ENCODE measurements at regions not wholly inside any gene's neighbourhood (a gene's known extent, or its start where the extent isn't known, plus 50 kb on each side); places are given as distances from the start of the nearest gene placed in this dataset.
"Not testable (repeated sequence)": the region's sequence is repeated elsewhere in the genome, so short reads cannot be mapped to it uniquely, and the experiment has no call there.

DNA sequence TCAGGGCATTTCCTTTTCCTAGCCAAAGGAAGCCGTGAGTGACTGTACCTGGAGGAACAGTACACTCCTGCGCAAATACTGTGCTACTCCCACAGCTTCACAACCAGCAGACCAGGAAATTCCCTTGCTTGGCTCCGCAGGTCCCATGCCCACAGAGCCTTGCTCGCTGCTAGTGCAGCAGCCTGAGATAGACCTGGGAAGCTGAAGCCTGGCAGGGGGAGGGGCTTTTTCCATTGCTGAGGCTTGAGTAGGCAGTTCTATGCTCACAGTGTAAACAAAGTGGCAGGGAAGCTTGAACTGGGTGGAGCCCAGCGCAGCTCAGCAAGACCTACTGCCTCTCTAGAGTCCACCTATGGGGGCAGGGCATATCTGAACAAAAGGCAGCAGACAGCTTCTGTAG lies 291.2 kb downstream of the HGF start:
- TF ChIP-seq FOXK2 (IDR thresholded peaks at IDR 0.05) = no peak
- no peak for TF ChIP-seq ZNF384 (IDR thresholded peaks at IDR 0.05)
- no peak for TF ChIP-seq TARDBP (IDR thresholded peaks at IDR 0.05)
- TF ChIP-seq LEF1 (IDR thresholded peaks at IDR 0.05; ENCODE audit: borderline replicate concordance) = no peak
- CTCF ChIA-PET = interaction anchor here (1.5 kb wide), 1 partner anchor 9 kb away, joined by 6 read pairs; no protein-coding TSS in a partner anchor
- no peak for DNase-seq (ENCODE audit: extremely low spot score)
- POLR2A ChIA-PET = no interaction called here

DNA sequence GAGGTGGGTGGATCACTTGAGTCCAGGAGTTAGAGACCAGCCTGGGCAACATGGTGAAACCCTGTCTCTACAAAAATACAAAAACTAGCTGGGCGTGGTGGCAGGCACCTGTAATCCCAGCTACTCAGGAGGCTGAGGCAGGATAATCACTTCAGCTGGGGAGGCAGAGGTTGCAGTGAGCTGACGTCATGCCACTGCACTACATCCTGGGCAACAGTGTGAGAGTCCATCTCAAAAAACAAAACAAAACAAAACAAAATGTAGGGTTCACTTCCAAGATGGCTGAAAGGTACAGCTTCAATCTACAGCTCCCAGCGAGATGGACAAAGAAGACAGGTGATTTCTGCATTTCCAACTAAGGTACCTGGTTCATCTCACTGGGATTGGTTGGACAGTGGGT lies 291.6 kb downstream of the HGF start:
- CTCF ChIA-PET = interaction anchor here (1.5 kb wide), 1 partner anchor 8 kb away, joined by 6 read pairs; no protein-coding TSS in a partner anchor
- POLR2A ChIA-PET; DNase-seq (ENCODE audit: extremely low spot score): not testable (repeated sequence)

DNA sequence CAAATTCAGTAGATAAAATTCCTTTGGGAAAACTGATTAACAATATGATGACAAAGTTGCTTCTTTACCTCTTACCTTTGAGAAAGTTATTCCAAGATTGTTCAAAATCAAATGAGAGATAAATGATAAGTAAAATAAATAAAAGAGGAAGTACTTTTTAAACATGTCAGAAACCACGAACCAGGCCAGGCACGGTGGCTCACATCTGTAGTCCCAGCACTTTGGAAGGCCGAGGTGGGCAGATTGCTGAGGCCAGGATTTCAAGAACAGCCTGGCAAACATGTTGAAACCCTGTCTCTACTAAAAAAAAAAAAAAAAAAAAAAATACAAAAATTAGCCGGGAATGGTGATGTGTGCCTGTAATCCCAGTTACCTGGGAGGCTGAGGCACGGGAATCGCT lies 296.6 kb downstream of the HGF start:
- ChIA-PET CTCF (no interaction called here), POLR2A (no interaction called here)
- no peak for DNase-seq (ENCODE audit: extremely low spot score)
- TF ChIP-seq FOXA1 (IDR thresholded peaks at IDR 0.05) (no peak), FOXM1 (IDR thresholded peaks at IDR 0.05; ENCODE audit: borderline replicate concordance) (no peak), TARDBP (IDR thresholded peaks at IDR 0.05) (no peak), FOXK2 (IDR thresholded peaks at IDR 0.05) (no peak), HDGF (IDR thresholded peaks at IDR 0.05; ENCODE audit: borderline replicate concordance) (no peak), L3MBTL2 (conservative IDR thresholded peaks at IDR 0.05) (no peak), ELF4 (IDR thresholded peaks at IDR 0.05) (no peak), LEF1 (IDR thresholded peaks at IDR 0.05; ENCODE audit: borderline replicate concordance) (no peak), BHLHE40 (IDR thresholded peaks at IDR 0.05; ENCODE audit: borderline replicate concordance) (no peak), CTBP1 (IDR thresholded peaks at IDR 0.05; ENCODE audit: borderline replicate concordance) (no peak), SUZ12 (IDR thresholded peaks at IDR 0.05) (no peak), ZNF384 (IDR thresholded peaks at IDR 0.05) (no peak), NFRKB (IDR thresholded peaks at IDR 0.05) (no peak), SP1 (IDR thresholded peaks at IDR 0.05) (no peak), ARNT (IDR thresholded peaks at IDR 0.05) (no peak)
- TF ChIP-seq, protein P1, sequence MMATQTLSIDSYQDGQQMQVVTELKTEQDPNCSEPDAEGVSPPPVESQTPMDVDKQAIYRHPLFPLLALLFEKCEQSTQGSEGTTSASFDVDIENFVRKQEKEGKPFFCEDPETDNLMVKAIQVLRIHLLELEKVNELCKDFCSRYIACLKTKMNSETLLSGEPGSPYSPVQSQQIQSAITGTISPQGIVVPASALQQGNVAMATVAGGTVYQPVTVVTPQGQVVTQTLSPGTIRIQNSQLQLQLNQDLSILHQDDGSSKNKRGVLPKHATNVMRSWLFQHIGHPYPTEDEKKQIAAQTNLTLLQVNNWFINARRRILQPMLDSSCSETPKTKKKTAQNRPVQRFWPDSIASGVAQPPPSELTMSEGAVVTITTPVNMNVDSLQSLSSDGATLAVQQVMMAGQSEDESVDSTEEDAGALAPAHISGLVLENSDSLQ (IDR thresholded peaks at IDR 0.05) = no peak

DNA sequence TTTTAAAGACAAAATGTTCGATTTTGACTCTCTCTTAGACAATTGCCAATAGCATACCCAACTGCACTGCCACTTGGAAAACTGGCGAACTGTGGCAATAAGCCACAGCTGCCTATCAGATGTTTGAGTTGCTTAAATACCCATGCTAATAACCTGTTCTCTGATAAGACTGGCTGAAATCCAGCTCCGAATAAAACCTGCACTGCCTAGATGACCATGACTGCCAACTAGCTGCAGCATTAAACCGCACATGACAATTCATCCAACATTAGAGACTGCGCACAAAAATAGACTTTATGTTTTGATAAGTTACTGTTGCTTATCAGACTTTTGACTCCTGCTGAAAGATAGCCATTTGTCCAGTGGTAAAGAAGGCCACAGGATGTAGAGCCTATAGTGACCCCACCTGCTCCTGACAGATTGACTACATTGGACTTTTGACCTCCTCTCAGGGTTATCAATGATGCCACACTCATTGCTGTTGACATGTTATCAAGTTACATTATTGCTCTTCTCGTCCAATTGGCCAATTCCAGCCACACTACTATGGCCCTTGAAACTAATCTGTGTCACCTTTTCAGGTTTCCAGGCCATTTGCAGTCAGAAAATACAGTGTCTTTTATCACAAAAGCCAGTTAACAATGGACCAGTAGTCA lies 299.0 kb downstream of the HGF start:
- no peak for DNase-seq (ENCODE audit: extremely low spot score)
- no peak for TF ChIP-seq FOXA1 (IDR thresholded peaks at IDR 0.05)
- no peak for TF ChIP-seq SUZ12 (IDR thresholded peaks at IDR 0.05)
- no peak for TF ChIP-seq L3MBTL2 (conservative IDR thresholded peaks at IDR 0.05)
- no peak for TF ChIP-seq FOXM1 (IDR thresholded peaks at IDR 0.05; ENCODE audit: borderline replicate concordance)
- no peak for TF ChIP-seq CTBP1 (IDR thresholded peaks at IDR 0.05; ENCODE audit: borderline replicate concordance)
- TF ChIP-seq TARDBP (IDR thresholded peaks at IDR 0.05) = no peak
- TF ChIP-seq HDGF (IDR thresholded peaks at IDR 0.05; ENCODE audit: borderline replicate concordance) = no peak
- TF ChIP-seq, protein P1 (IDR thresholded peaks at IDR 0.05) = no peak
- no peak for TF ChIP-seq SP1 (IDR thresholded peaks at IDR 0.05)
- no peak for TF ChIP-seq LEF1 (IDR thresholded peaks at IDR 0.05; ENCODE audit: borderline replicate concordance)
- TF ChIP-seq BHLHE40 (IDR thresholded peaks at IDR 0.05; ENCODE audit: borderline replicate concordance) = no peak
- ChIA-PET POLR2A (no interaction called here), CTCF (interaction anchor here (0.6 to 1.9 kb wide), 6 partner anchors 8 to 641 kb away, joined by 3 to 6 read pairs (median 4); no protein-coding TSS in a partner anchor)

DNA sequence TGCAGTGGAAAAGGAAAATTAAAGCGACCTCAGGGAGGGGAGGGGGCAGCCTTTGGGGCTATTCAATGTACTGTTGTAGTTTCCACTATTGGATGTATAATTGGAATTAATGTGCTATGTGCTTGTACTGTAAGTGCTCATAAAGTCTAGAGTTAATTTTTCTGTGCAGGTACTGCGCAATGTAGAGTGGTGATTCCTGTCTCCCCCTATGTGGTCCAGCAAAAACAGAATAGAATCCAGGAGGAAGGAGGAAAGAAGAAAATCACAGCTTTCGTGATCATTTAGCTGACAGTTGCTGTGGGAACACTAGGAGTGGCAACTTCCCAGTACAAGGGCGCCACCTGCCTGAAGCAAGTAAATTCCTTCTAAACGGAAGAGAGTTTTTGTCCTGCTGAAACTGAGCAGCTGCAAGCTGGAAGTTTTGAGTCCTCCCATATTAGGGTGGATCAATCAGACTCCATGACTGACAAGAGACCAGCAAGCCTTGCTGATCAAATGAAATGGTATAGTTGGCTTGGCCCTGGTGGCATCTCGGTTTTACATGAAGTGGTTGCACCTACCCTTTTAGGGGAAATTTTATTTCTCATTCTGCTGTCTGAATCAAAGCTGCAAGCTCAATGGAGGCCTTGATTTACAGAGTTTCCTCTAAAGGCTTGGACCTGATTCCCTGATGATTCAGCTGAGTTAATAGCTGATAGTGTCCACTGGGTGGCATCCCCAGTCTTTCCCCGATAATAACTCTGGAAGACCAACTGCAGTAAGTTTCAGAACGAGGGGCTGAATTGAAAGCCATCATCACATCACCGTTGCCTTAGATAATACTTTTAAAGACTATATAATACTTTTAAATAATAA lies 299.8 kb downstream of the HGF start:
- ChIA-PET POLR2A (no interaction called here), CTCF (interaction anchor here (0.6 to 1.9 kb wide), 10 partner anchors 8 to 994 kb away, joined by 3 to 6 read pairs (median 4); no protein-coding TSS in a partner anchor)
- peak; percentile 70 for DNase-seq (ENCODE audit: extremely low spot score)
- TF ChIP-seq, protein P1 (IDR thresholded peaks at IDR 0.05) = peak; percentile 83
- TF ChIP-seq TARDBP (IDR thresholded peaks at IDR 0.05) = no peak

DNA sequence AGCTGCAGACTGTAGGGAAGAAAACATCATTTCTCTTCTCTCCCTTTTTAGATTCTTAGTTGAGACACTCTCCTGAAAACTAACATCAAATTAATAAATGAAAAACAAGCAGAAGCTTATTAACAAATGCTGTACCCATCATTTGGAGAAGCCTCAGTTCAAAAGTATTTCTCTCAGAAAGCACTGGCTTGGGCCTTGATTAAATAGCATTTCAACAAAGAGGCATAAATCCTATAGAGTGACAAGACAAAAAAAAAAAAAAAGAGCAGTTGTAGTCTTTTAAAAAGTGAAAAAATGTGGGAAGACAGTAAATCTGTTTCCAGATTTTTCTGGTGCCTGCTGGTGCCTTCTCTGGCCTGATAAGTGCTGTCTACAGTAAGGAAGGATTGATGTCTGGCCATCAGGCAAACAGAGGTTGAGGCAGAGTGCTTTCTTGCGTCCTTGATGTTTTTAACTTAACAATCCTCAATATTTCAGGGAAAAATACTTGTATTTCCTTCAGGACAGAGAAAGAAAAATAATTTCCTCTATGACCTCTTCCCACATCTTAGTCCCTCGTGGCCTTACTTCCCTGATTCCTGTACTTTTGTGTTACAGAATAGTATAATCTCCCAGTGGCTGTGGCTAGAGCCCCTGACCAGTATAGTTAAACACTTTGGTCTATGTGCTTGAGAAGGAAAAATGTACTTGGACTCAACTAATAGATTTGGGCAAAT lies 300.5 kb downstream of the HGF start:
- POLR2A ChIA-PET = no interaction called here
- DNase-seq (ENCODE audit: extremely low spot score) = no peak
- TF ChIP-seq FOXA1 (IDR thresholded peaks at IDR 0.05) (no peak), L3MBTL2 (conservative IDR thresholded peaks at IDR 0.05) (no peak), ARNT (IDR thresholded peaks at IDR 0.05) (no peak), FOXK2 (IDR thresholded peaks at IDR 0.05) (no peak)
- TF ChIP-seq, protein P1 (IDR thresholded peaks at IDR 0.05) = peak; percentile 15; the same call in 1 of the 2 replicates
- CTCF ChIA-PET = interaction anchor here (0.6 to 1.9 kb wide), 11 partner anchors 9 to 994 kb away, joined by 3 to 6 read pairs (median 4); no protein-coding TSS in a partner anchor

All from HEK293T (cell line).